Thyroid gland (tissue), 4 donors: ENCODE measurements at regions not wholly inside any gene's neighbourhood (a gene's known extent, or its start where the extent isn't known, plus 50 kb on each side); places are given as distances from the start of the nearest gene placed in this dataset.
"Not testable (repeated sequence)": the region's sequence is repeated elsewhere in the genome, so short reads cannot be mapped to it uniquely, and the experiment has no call there.

ENCODE experiments used
- DNase-seq, 2 donors: peaks; one replicate each; pipeline ENCODE4 v3.0.0-alpha.2; 2019
- H3K27ac ChIP-seq, 3 donors: fragments of 200-600 bp; sonication (generic); 1 replicate in 2 of 3; 2 replicates in 1 of 3; pipeline ENCODE4 v1.5.1; 2016 to 2019; ENCODE audit warnings: mild to moderate bottlenecking in 1 of 3, moderate library complexity in 1 of 3
- H3K27me3 ChIP-seq: fragments of 200-600 bp; sonication (generic); one replicate; pipeline ENCODE4 v1.5.1; 2019
- H3K36me3 ChIP-seq, 2 donors: fragments of 200-600 bp; sonication (generic); one replicate each; pipeline ENCODE4 v1.5.1; 2016 to 2019
- H3K4me1 ChIP-seq, 2 donors: fragments of 200-600 bp; sonication (generic); one replicate each; pipeline ENCODE4 v1.5.1; 2017 to 2019
- H3K4me3 ChIP-seq, 3 donors: fragments of 200-600 bp; sonication (generic); replicated peaks in 1 of 3; 1 replicate in 2 of 3; 2 replicates in 1 of 3; pipeline ENCODE4 v1.5.1; 2016; ENCODE audit warnings: mild to moderate bottlenecking in 1 of 3
- H3K9me3 ChIP-seq: fragments of 200-600 bp; sonication (generic); one replicate; pipeline ENCODE4 v1.5.1; 2017
- CTCF ChIP-seq, 6 experiments: fragments of 200-600 bp in 3 of 6; fragments of 450-650 bp in 3 of 6; sonication (generic) in 3 of 6; IDR thresholded peaks; one replicate each; pipeline ENCODE4 v1.5.1; 2016 to 2019; ENCODE audit warnings: antibody characterized with exemption in 6 of 6, mild to moderate bottlenecking in 2 of 6, inconsistent platforms in 1 of 6, moderate library complexity in 1 of 6
- POLR2A ChIP-seq, 2 donors: fragments of 450-650 bp; IDR thresholded peaks; one replicate each; pipeline ENCODE4 v1.6.1; 2017; ENCODE audit warnings: antibody characterized with exemption in 2 of 2, mild to moderate bottlenecking in 2 of 2, moderate library complexity in 1 of 2
- WGBS, 2 donors: methylation state at CpG; one replicate each; pipeline ENCODE4 v1.1.5; 2017; 5-methylcytosine and 5-hydroxymethylcytosine counted together
- intact Hi-C: fragments of 100-400 bp; cut with DNase I; formaldehyde crosslinking; loops from one replicate; pipeline ENCODE4 v1.15.1; 2023

- Histone ChIP-seq H3K9me3 (no peaks in the 10 kb centered on the region), H3K4me1 (no peaks in the 10 kb centered on the region), H3K27me3 (no peaks in the 10 kb centered on the region), H3K36me3 (no peaks in the 10 kb centered on the region), H3K27ac (no peak overlapping the region), H3K4me3 (no peak overlapping the region)
- intact Hi-C loops = no loop called here
- TF ChIP-seq CTCF (IDR thresholded peaks at IDR 0.05) (no peak), POLR2A (IDR thresholded peaks at IDR 0.05) (no peak)
- 52 to 63% methylated on average over 3 of the region's 3 CpGs for WGBS, 2 donors
- DNase-seq = no peak
Observed at GRCh38 chr2:75390169-75390568, 170.6 kb downstream of the EVA1A start.

DNA sequence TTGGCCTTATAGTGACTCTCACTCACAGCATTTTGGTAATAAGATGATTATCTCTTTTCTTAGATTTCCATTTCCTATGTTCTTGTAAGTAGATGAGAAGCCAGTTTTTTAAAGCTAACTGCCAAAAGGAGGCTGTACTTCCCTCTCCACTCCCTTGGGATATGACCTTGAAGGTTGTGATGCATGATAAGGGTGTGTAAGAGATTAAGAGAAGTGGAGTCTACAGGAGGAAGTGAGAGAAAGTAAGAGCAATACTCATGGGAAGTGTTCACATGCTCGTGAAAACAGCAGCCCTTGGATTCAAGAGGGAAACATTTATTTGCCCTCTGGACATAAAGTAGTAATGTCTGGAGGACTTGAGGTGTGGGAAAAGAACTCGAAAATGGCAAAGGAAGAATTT lies 171.5 kb downstream of the EVA1A start:
- no peaks in the 10 kb centered on the region for H3K9me3 ChIP-seq
- TF ChIP-seq POLR2A (IDR thresholded peaks at IDR 0.05) (no peak), CTCF (IDR thresholded peaks at IDR 0.05) (no peak)
- no peak overlapping the region for H3K4me3 ChIP-seq
- intact Hi-C loops = no loop called here
- H3K27me3 ChIP-seq = no peaks in the 10 kb centered on the region
- no peaks in the 10 kb centered on the region for H3K36me3 ChIP-seq
- no peak overlapping the region for H3K27ac ChIP-seq
- no peak for DNase-seq
- 57 to 58% methylated on average over 2 of the region's 2 CpGs for WGBS, 2 donors
- H3K4me1 ChIP-seq = no peaks in the 10 kb centered on the region

- intact Hi-C loops = no loop called here
- H3K9me3 ChIP-seq = no peaks in the 10 kb centered on the region
- TF ChIP-seq POLR2A (IDR thresholded peaks at IDR 0.05) (no peak), CTCF (IDR thresholded peaks at IDR 0.05) (no peak)
- 83% methylated on average over 10 of the region's 10 CpGs for WGBS, 2 donors
- no peaks in the 10 kb centered on the region for H3K4me1 ChIP-seq
- H3K27me3 ChIP-seq = no peaks in the 10 kb centered on the region
- no peak for DNase-seq
- H3K27ac ChIP-seq = no peak overlapping the region
- no peak overlapping the region for H3K4me3 ChIP-seq
- H3K36me3 ChIP-seq = no peaks in the 10 kb centered on the region
Observed at GRCh38 chr2:75381032-75381431, 179.7 kb downstream of the EVA1A start.

- no peak overlapping the region for H3K4me3 ChIP-seq
- no peaks in the 10 kb centered on the region for H3K36me3 ChIP-seq
- 76 to 84% methylated on average over 7 of the region's 7 CpGs for WGBS, 2 donors
- H3K4me1 ChIP-seq = no peaks in the 10 kb centered on the region
- H3K9me3 ChIP-seq = no peaks in the 10 kb centered on the region
- no peak for DNase-seq
- H3K27ac ChIP-seq = no peak overlapping the region
- intact Hi-C loops = no loop called here
- TF ChIP-seq POLR2A (IDR thresholded peaks at IDR 0.05) (no peak), CTCF (IDR thresholded peaks at IDR 0.05) (no peak)
- H3K27me3 ChIP-seq = no peaks in the 10 kb centered on the region
Observed at GRCh38 chr2:75379476-75380210, 180.3 kb upstream of the TACR1 start.

DNA sequence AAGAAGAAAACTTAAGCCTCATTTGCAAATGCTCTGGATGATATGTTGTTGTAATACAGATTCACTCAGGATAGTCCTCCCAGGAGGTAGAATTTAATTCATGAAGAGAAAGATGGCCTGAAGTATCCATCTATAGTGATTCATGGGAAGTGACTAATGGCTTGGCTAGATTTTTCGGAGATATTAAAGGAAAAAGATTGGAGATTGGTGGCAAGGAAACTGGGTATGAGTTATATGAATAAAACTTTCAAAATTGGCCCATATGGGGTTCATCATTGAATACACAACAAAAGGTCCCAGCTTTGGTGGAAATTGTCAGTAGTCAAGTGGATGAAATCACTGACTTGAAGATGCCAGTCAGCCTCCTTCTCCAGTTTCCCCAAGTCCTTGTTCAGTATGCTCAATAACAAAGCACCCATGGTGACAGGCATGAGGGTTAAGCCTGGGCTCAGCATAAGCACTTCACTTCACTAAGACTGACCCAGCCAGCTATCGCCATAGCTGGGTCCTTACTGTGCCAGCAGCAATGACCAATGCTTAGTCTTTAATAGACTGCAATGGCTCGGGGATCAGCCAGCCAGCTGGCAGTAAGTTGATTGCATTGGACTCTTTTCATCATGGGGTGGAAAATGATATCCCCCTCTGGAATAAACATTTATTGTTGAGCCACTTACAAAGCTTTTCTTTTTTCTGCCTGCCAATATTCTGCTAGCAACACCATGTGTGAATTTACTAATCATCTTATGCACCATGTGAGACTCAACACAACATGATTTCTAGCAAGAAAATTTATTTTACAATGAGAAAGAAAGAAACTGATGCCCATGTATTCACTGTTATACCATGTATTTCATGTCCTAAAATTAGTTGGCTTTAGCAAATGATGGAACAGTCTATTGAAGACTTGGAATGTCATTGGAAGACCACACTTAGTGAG lies 176.6 kb upstream of the TACR1 start:
- H3K27me3 ChIP-seq = no peaks in the 10 kb centered on the region
- H3K4me1 ChIP-seq = no peaks in the 10 kb centered on the region
- no peak overlapping the region for H3K27ac ChIP-seq
- H3K9me3 ChIP-seq = no peaks in the 10 kb centered on the region
- H3K4me3 ChIP-seq = no peak overlapping the region
- no peak for DNase-seq
- intact Hi-C loops = no loop called here
- TF ChIP-seq POLR2A (IDR thresholded peaks at IDR 0.05) (no peak), CTCF (IDR thresholded peaks at IDR 0.05) (no peak)
- H3K36me3 ChIP-seq = no peaks in the 10 kb centered on the region
- WGBS, 2 donors = 71 to 81% methylated on average over 3 of the region's 3 CpGs

DNA sequence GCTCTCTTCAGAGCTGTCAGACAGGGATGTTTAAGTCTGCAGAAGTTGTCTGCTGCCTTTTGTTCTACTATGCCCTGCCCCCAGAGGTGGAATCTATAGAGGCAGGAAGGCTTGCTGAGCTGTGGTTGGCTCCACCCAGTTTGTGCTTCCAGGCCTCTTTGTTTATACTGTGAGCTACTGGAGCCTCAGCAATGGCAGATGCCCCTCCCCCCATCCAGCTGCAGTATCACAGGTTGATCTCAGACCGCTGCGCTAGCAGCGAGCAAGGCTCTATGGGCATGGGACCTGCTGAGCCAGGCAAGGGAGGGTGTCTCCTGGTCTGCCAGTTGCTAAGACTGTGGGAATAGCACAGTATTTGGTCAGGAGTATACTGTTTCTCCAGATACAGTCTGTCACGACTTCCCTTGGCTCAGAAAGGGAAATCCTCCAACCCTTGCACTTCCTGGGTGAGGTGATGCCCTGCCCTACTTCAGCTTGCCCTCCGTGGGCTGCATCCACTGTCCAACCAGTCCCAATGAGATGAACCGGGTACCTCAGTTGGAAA lies 175.2 kb upstream of the TACR1 start:
- H3K9me3 ChIP-seq, H3K4me3 ChIP-seq, intact Hi-C loops, H3K36me3 ChIP-seq, H3K27me3 ChIP-seq, H3K27ac ChIP-seq, H3K4me1 ChIP-seq: not testable (repeated sequence)
- WGBS, 2 donors = 58 to 87% methylated on average over 4 to 6 of the region's 6 CpGs
- DNase-seq = peak; percentile 2 to 5
